SK-N-SH (cell line): ENCODE measurements at regions not wholly inside any gene's neighbourhood (a gene's known extent, or its start where the extent isn't known, plus 50 kb on each side); places are given as distances from the start of the nearest gene placed in this dataset.

Experiments used
- FOXJ3 ChIP-seq: sonication (generic); formaldehyde crosslinking; IDR thresholded peaks from 2 replicates; pipeline ENCODE4 v1.5.1; 2020; ENCODE audit warnings: mild to moderate bottlenecking, missing genetic modification reagents
- JUND ChIP-seq: IDR thresholded peaks from 2 replicates; pipeline ENCODE4 v1.4.0; 2012
- MXI1 ChIP-seq: IDR thresholded peaks from 2 replicates; pipeline ENCODE4 v1.6.1; 2012; ENCODE audit warnings: mild to moderate bottlenecking, low read depth, low read length, improper control_type of control experiment
- POLR2AphosphoS5 ChIP-seq: IDR thresholded peaks from 2 replicates; pipeline ENCODE4 v1.6.1; 2012; ENCODE audit warnings: low read depth, low read length
- TAF1 ChIP-seq: IDR thresholded peaks from 2 replicates; pipeline ENCODE4 v1.6.1; 2012; ENCODE audit warnings: low read depth, mild to moderate bottlenecking, low read length, moderate library complexity, borderline replicate concordance
- TF ChIP-seq, protein P1 (sequence below): fragments of 200-600 bp; sonication (generic); IDR thresholded peaks from 2 replicates; pipeline ENCODE4 v1.6.1; 2017; ENCODE audit warnings: antibody characterized with exemption, mild to moderate bottlenecking, moderate library complexity
- TF ChIP-seq, protein P2 (sequence below): IDR thresholded peaks from 2 replicates; pipeline ENCODE4; 2012
- TF ChIP-seq, protein P3 (sequence below): IDR thresholded peaks from 2 replicates; pipeline ENCODE4 v1.4.0; 2012; ENCODE audit warnings: low read depth

DNA sequence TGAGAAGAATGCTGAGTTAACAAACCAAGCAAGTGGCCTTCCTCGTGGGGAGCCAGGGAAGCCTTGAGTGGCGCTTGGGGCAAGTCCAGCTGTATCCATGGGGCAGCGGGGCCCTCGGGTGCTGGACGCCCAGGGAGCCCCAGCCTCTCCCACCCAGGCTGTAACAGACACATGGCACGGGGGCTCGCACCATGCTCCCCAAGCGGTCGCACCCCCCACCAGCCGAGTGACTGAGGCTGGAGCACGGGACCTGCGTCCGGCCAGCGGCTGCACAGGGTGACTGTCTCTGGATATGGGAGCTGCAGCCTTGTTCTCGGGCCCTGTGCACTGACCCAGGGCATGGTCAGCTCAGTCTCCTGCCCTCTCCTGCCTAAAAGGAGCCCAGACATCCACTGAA, 53.9 kb upstream of the ACTRT2 start:
- TF ChIP-seq, protein P1, sequence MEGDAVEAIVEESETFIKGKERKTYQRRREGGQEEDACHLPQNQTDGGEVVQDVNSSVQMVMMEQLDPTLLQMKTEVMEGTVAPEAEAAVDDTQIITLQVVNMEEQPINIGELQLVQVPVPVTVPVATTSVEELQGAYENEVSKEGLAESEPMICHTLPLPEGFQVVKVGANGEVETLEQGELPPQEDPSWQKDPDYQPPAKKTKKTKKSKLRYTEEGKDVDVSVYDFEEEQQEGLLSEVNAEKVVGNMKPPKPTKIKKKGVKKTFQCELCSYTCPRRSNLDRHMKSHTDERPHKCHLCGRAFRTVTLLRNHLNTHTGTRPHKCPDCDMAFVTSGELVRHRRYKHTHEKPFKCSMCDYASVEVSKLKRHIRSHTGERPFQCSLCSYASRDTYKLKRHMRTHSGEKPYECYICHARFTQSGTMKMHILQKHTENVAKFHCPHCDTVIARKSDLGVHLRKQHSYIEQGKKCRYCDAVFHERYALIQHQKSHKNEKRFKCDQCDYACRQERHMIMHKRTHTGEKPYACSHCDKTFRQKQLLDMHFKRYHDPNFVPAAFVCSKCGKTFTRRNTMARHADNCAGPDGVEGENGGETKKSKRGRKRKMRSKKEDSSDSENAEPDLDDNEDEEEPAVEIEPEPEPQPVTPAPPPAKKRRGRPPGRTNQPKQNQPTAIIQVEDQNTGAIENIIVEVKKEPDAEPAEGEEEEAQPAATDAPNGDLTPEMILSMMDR, result no peak
- no peak for TF ChIP-seq FOXJ3 (CRISPR knock-in tag)
- TF ChIP-seq, protein P2, sequence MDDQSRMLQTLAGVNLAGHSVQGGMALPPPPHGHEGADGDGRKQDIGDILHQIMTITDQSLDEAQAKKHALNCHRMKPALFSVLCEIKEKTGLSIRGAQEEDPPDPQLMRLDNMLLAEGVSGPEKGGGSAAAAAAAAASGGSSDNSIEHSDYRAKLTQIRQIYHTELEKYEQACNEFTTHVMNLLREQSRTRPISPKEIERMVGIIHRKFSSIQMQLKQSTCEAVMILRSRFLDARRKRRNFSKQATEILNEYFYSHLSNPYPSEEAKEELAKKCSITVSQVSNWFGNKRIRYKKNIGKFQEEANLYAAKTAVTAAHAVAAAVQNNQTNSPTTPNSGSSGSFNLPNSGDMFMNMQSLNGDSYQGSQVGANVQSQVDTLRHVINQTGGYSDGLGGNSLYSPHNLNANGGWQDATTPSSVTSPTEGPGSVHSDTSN, result no peak
- no peak for TF ChIP-seq POLR2AphosphoS5
- no peak for TF ChIP-seq MXI1
- TF ChIP-seq, protein P3, sequence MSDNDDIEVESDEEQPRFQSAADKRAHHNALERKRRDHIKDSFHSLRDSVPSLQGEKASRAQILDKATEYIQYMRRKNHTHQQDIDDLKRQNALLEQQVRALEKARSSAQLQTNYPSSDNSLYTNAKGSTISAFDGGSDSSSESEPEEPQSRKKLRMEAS, result no peak
- no peak for TF ChIP-seq TAF1
- TF ChIP-seq JUND, result no peak
